Colonic mucosa (tissue), 4 donors: ENCODE measurements at regions not wholly inside any gene's neighbourhood (a gene's known extent, or its start where the extent isn't known, plus 50 kb on each side); places are given as distances from the start of the nearest gene placed in this dataset.
A peak's percentile ranks its signal among the peaks of the same experiment; 100 is the strongest.

Experiments used
- DNase-seq: peaks from one replicate; pipeline ENCODE4 v3.0.0-alpha.2; 2020
- H3K27ac ChIP-seq: fragments of 200-600 bp; one replicate; pipeline ENCODE4 v1.8.0; 2021
- H3K27me3 ChIP-seq: fragments of 200-600 bp; one replicate; pipeline ENCODE4 v1.8.0; 2021
- H3K36me3 ChIP-seq: fragments of 200-600 bp; one replicate; pipeline ENCODE4 v1.8.0; 2021
- H3K4me1 ChIP-seq: fragments of 200-600 bp; one replicate; pipeline ENCODE4 v1.8.0; 2021; ENCODE audit warnings: mild to moderate bottlenecking
- H3K4me3 ChIP-seq: fragments of 200-600 bp; one replicate; pipeline ENCODE4 v1.8.0; 2021
- H3K9ac ChIP-seq, 2 donors: one replicate each; pipeline ENCODE4 v1.7.0; 2013; ENCODE audit warnings: control low read depth in 2 of 2, low read depth in 2 of 2, low read length in 2 of 2
- H3K9me3 ChIP-seq: fragments of 200-600 bp; one replicate; pipeline ENCODE4 v1.8.0; 2021
- CTCF ChIP-seq: fragments of 200-600 bp; IDR thresholded peaks from one replicate; pipeline ENCODE4 v1.8.0; 2022; ENCODE audit warnings: antibody characterized with exemption, mild to moderate bottlenecking
- intact Hi-C: fragments of 100-400 bp; cut with DNase I; formaldehyde crosslinking; loops from one replicate; pipeline ENCODE4 v1.14.1; 2022
- donor health status: healthy.
- donor health status: DM: no; HTN: no; CAD: no.
- donor health status: DM: no; HTN: no; CAD: no.

GRCh38 chr10:53072144-53072543, 299.6 kb upstream of the MBL2 start:
- no peak overlapping the region for H3K9ac ChIP-seq
- intact Hi-C loops, result no loop called here

GRCh38 chr10:53071505-53072125, 299.0 kb upstream of the MBL2 start:
- Histone ChIP-seq H3K4me1 (no peaks in the 10 kb centered on the region), H3K36me3 (no peaks in the 10 kb centered on the region), H3K9ac (no peak overlapping the region), H3K4me3 (no peak overlapping the region), H3K27me3 (no peaks in the 10 kb centered on the region), H3K9me3 (no peaks in the 10 kb centered on the region), H3K27ac (no peak overlapping the region)
- DNase-seq, result peak; percentile 52
- TF ChIP-seq CTCF, result no peak
- intact Hi-C loops, result no loop called here

More at GRCh38 chr10:53072144-53072543, 299.6 kb upstream of the MBL2 start:
- H3K27ac ChIP-seq, result no peak overlapping the region
- H3K36me3 ChIP-seq, result no peaks in the 10 kb centered on the region
- TF ChIP-seq CTCF, result no peak
- DNase-seq, result no peak
- no peaks in the 10 kb centered on the region for H3K4me1 ChIP-seq
- no peaks in the 10 kb centered on the region for H3K9me3 ChIP-seq
- no peak overlapping the region for H3K4me3 ChIP-seq
- no peaks in the 10 kb centered on the region for H3K27me3 ChIP-seq

GRCh38 chr10:53069013-53069412, 296.4 kb upstream of the MBL2 start:
- TF ChIP-seq CTCF, result no peak
- no peaks in the 10 kb centered on the region for H3K36me3 ChIP-seq
- intact Hi-C loops, result no loop called here
- DNase-seq, result no peak
- no peaks in the 10 kb centered on the region for H3K9me3 ChIP-seq
- no peak overlapping the region for H3K27ac ChIP-seq
- H3K4me3 ChIP-seq, result no peak overlapping the region
- H3K27me3 ChIP-seq, result no peaks in the 10 kb centered on the region
- H3K4me1 ChIP-seq, result no peaks in the 10 kb centered on the region
- no peak overlapping the region for H3K9ac ChIP-seq

- TF ChIP-seq CTCF, result no peak
- no peaks in the 10 kb centered on the region for H3K4me1 ChIP-seq
- no peaks in the 10 kb centered on the region for H3K36me3 ChIP-seq
- no peaks in the 10 kb centered on the region for H3K9me3 ChIP-seq
- no peak for DNase-seq
- intact Hi-C loops, result no loop called here
- no peak overlapping the region for H3K4me3 ChIP-seq
- no peaks in the 10 kb centered on the region for H3K27me3 ChIP-seq
- H3K27ac ChIP-seq, result no peak overlapping the region
- H3K9ac ChIP-seq, result no peak overlapping the region
These were observed 292.0 kb upstream of the MBL2 start for GRCh38 chr10:53064614-53065013.

- H3K4me1 ChIP-seq, result no peaks in the 10 kb centered on the region
- intact Hi-C loops, result no loop called here
- H3K36me3 ChIP-seq, result no peaks in the 10 kb centered on the region
- no peak overlapping the region for H3K9ac ChIP-seq
- no peaks in the 10 kb centered on the region for H3K9me3 ChIP-seq
- H3K4me3 ChIP-seq, result no peak overlapping the region
- no peak overlapping the region for H3K27ac ChIP-seq
- TF ChIP-seq CTCF, result no peak
- no peaks in the 10 kb centered on the region for H3K27me3 ChIP-seq
- DNase-seq, result no peak
These were observed 291.2 kb upstream of the MBL2 start for GRCh38 chr10:53063805-53064204.
